WERI-Rb-1 (cell line): ENCODE measurements at regions not wholly inside any gene's neighbourhood (a gene's known extent, or its start where the extent isn't known, plus 50 kb on each side); places are given as distances from the start of the nearest gene placed in this dataset.

Experiments used
- DNase-seq: peaks from one replicate; pipeline ENCODE4 v3.0.0-alpha.2; 2020
- H3K27ac ChIP-seq: fragments of 250-450 bp; sonication (Bioruptor Pico); 2 replicates; pipeline ENCODE4 v1.5.1; 2020; ENCODE audit warnings: mild to moderate bottlenecking, moderate library complexity
- H3K27me3 ChIP-seq: fragments of 250-450 bp; sonication (Bioruptor Pico); 2 replicates; pipeline ENCODE4 v1.5.1; 2021; ENCODE audit warnings: mild to moderate bottlenecking, low read depth, moderate library complexity; ENCODE audit not compliant: insufficient read depth, severe bottlenecking
- H3K36me3 ChIP-seq: fragments of 250-450 bp; sonication (Bioruptor Pico); 2 replicates; pipeline ENCODE4 v1.5.1; 2020; ENCODE audit warnings: mild to moderate bottlenecking, moderate library complexity
- H3K4me3 ChIP-seq: 2 replicates; pipeline ENCODE4 v1.5.1; 2011; ENCODE audit warnings: low read depth, mild to moderate bottlenecking, control low read depth, low read length
- H3K9me3 ChIP-seq: fragments of 250-450 bp; sonication (Bioruptor Pico); 2 replicates; pipeline ENCODE4 v1.5.1; 2021; ENCODE audit warnings: mild to moderate bottlenecking, moderate library complexity; ENCODE audit not compliant: severe bottlenecking
- CTCF ChIP-seq: IDR thresholded peaks from 2 replicates; pipeline ENCODE4 v1.5.1; 2011; ENCODE audit warnings: low read depth, mild to moderate bottlenecking, control low read depth, inconsistent platforms, low read length

GRCh38 chr3:69441732-69442131, 55.8 kb upstream of the FRMD4B start:
- TF ChIP-seq CTCF, result no peak
- H3K36me3 ChIP-seq, result no peaks in the 10 kb centered on the region
- no peak overlapping the region for H3K27ac ChIP-seq
- no peaks in the 10 kb centered on the region for H3K27me3 ChIP-seq
- H3K9me3 ChIP-seq, result no peaks in the 10 kb centered on the region
- no peak overlapping the region for H3K4me3 ChIP-seq
- no peak for DNase-seq

GRCh38 chr3:69441040-69441439, 55.2 kb upstream of the FRMD4B start:
- no peaks in the 10 kb centered on the region for H3K27me3 ChIP-seq
- no peak for TF ChIP-seq CTCF
- DNase-seq, result no peak
- H3K36me3 ChIP-seq, result no peaks in the 10 kb centered on the region
- H3K9me3 ChIP-seq, result no peaks in the 10 kb centered on the region
- H3K27ac ChIP-seq, result no peak overlapping the region
- H3K4me3 ChIP-seq, result no peak overlapping the region

- no peaks in the 10 kb centered on the region for H3K9me3 ChIP-seq
- no peaks in the 10 kb centered on the region for H3K27me3 ChIP-seq
- DNase-seq, result no peak
- TF ChIP-seq CTCF, result peak; percentile 38; the same call in 1 of the 2 replicates
- no peak overlapping the region for H3K4me3 ChIP-seq
- H3K36me3 ChIP-seq, result no peaks in the 10 kb centered on the region
- H3K27ac ChIP-seq, result no peak overlapping the region
Measured at GRCh38 chr3:69439643-69440270, 53.9 kb upstream of the FRMD4B start.

- Histone ChIP-seq H3K27ac (no peak overlapping the region), H3K9me3 (no peaks in the 10 kb centered on the region), H3K27me3 (no peaks in the 10 kb centered on the region), H3K4me3 (no peak overlapping the region), H3K36me3 (no peaks in the 10 kb centered on the region)
- no peak for TF ChIP-seq CTCF
- no peak for DNase-seq
Measured at GRCh38 chr3:69438476-69438875, 52.6 kb upstream of the FRMD4B start.

- Histone ChIP-seq H3K4me3 (no peak overlapping the region), H3K36me3 (no peaks in the 10 kb centered on the region), H3K9me3 (no peaks in the 10 kb centered on the region), H3K27me3 (no peaks in the 10 kb centered on the region), H3K27ac (no peak overlapping the region)
- no peak for TF ChIP-seq CTCF
- DNase-seq, result no peak
Measured at GRCh38 chr3:69435274-69436265, 49.7 kb upstream of the FRMD4B start.
